H1 (cell line): ENCODE measurements at regions not wholly inside any gene's neighbourhood (a gene's known extent, or its start where the extent isn't known, plus 50 kb on each side); places are given as distances from the start of the nearest gene placed in this dataset.

ENCODE experiments used
- CTCF ChIA-PET: fragments of 300-600 bp; sonication (Branson Sonifier 250); formaldehyde crosslinking; loops from one replicate; lab custom pipeline; 2021; ENCODE audit not compliant: partially characterized antibody; lab: Charles Lee
- POLR2A ChIA-PET: fragments of 300-600 bp; sonication (Branson Sonifier 250); formaldehyde crosslinking; loops from one replicate; lab custom pipeline; 2021; ENCODE audit warnings: inconsistent platforms; ENCODE audit not compliant: partially characterized antibody; lab: Charles Lee
- DNase-seq, 2 experiments: peaks; one replicate each; pipeline versions ENCODE4 v3.0.0 to v3.0.0-alpha.2; 2010 to 2022; ENCODE audit warnings: low spot score in 2 of 2, low read depth in 1 of 2, mixed read lengths in 1 of 2
- FAIRE-seq: peaks from 2 replicates; lab custom pipeline; 2011; peaks lifted over from hg19 to GRCh38; lab: Jason Lieb, UNC
- H2AFZ ChIP-seq: 2 replicates; pipeline ENCODE4 v1.8.1; 2012; ENCODE audit warnings: low read length, inconsistent platforms
- H2AK5ac ChIP-seq: 2 replicates; pipeline ENCODE4 v1.6.1; 2013; ENCODE audit warnings: low read depth, low read length
- H2BK120ac ChIP-seq: replicated peaks from 2 replicates; pipeline ENCODE3; 2013; ENCODE audit warnings: low read depth, low read length, inconsistent platforms
- H2BK12ac ChIP-seq: 2 replicates; pipeline ENCODE4 v1.6.1; 2013; ENCODE audit warnings: low read depth, low read length
- H2BK15ac ChIP-seq: 2 replicates; pipeline ENCODE4 v1.6.1; 2013; ENCODE audit warnings: low read length
- H2BK20ac ChIP-seq: 2 replicates; pipeline ENCODE4 v1.6.1; 2013; ENCODE audit warnings: low read length
- H2BK5ac ChIP-seq: 2 replicates; pipeline ENCODE4 v1.6.1; 2013; ENCODE audit warnings: low read depth, low read length
- H3K14ac ChIP-seq: 2 replicates; pipeline ENCODE4 v1.6.1; 2013; ENCODE audit warnings: inconsistent platforms; ENCODE audit not compliant: insufficient read length
- H3K18ac ChIP-seq: 2 replicates; pipeline ENCODE4 v1.6.1; 2013; ENCODE audit warnings: low read length; ENCODE audit errors: extremely low read depth
- H3K23ac ChIP-seq: 2 replicates; pipeline ENCODE4 v1.6.1; 2013; ENCODE audit warnings: inconsistent platforms; ENCODE audit not compliant: insufficient read length
- H3K23me2 ChIP-seq: 2 replicates; pipeline ENCODE4 v1.6.1; 2013; ENCODE audit warnings: low read depth, low read length
- H3K27ac ChIP-seq: 2 replicates; pipeline ENCODE4 v1.6.1; 2011; ENCODE audit warnings: low read depth, low read length, inconsistent platforms
- H3K27me3 ChIP-seq, 4 experiments: replicated peaks in 1 of 4; 1 replicate in 1 of 4; 2 replicates in 3 of 4; pipeline versions ENCODE4 v1.6.1 to v1.8.1; 2011 to 2013; ENCODE audit warnings: low read length in 3 of 4, mild to moderate bottlenecking in 3 of 4, inconsistent platforms in 2 of 4, mixed read lengths in 2 of 4, moderate library complexity in 1 of 4; ENCODE audit not compliant: control insufficient read depth in 3 of 4, insufficient read depth in 3 of 4; ENCODE audit errors: extremely low read depth in 1 of 4
- H3K36me3 ChIP-seq, 4 experiments: 2 replicates each; pipeline versions ENCODE4 v1.6.1 to v1.8.1; 2011 to 2013; ENCODE audit warnings: mild to moderate bottlenecking in 4 of 4, low read length in 3 of 4, moderate library complexity in 2 of 4, control low read depth in 1 of 4, inconsistent platforms in 1 of 4; ENCODE audit not compliant: insufficient read depth in 4 of 4, control insufficient read depth in 2 of 4
- H3K4ac ChIP-seq: replicated peaks from 2 replicates; pipeline ENCODE3; 2013; ENCODE audit warnings: low read length, low read depth, mixed read lengths, inconsistent platforms; ENCODE audit not compliant: insufficient read length
- H3K4me1 ChIP-seq, 4 experiments: replicated peaks in 1 of 4; 1 replicate in 1 of 4; 2 replicates in 3 of 4; pipeline versions ENCODE4 v1.6.1 to v1.8.1; 2011 to 2013; ENCODE audit warnings: low read length in 3 of 4, inconsistent platforms in 2 of 4, mixed read lengths in 1 of 4; ENCODE audit not compliant: insufficient read depth in 4 of 4, control insufficient read depth in 3 of 4
- H3K4me2 ChIP-seq, 2 experiments: 2 replicates each; pipeline versions ENCODE4 v1.6.1 to v1.8.1; 2011 to 2013; ENCODE audit warnings: low read depth in 2 of 2, low read length in 2 of 2, control low read depth in 1 of 2, inconsistent platforms in 1 of 2, mild to moderate bottlenecking in 1 of 2; ENCODE audit not compliant: insufficient read depth in 1 of 2
- H3K4me3 ChIP-seq, 4 experiments: fragments of 200-600, 300-600 bp in 1 of 4; sonication (generic), shearing (Covaris generic), sonication (Bioruptor Twin) in 1 of 4; 2 replicates each; pipeline versions ENCODE4 v1.5.1 to v1.8.1; 2011 to 2016; ENCODE audit warnings: low read length in 4 of 4, low read depth in 3 of 4, control low read depth in 2 of 4, inconsistent platforms in 2 of 4, mild to moderate bottlenecking in 2 of 4, mixed read lengths in 1 of 4, moderate library complexity in 1 of 4; ENCODE audit not compliant: insufficient read depth in 2 of 4; ENCODE audit errors: extremely low read depth in 1 of 4
- H3K56ac ChIP-seq: replicated peaks from 2 replicates; pipeline ENCODE3; 2013; ENCODE audit warnings: low read depth, mild to moderate bottlenecking, mixed read lengths, low read length, inconsistent platforms; ENCODE audit not compliant: insufficient read length
- H3K79me1 ChIP-seq: 2 replicates; pipeline ENCODE4 v1.6.1; 2013; ENCODE audit warnings: low read depth, low read length, control low read depth
- H3K79me2 ChIP-seq, 2 experiments: 2 replicates each; pipeline versions ENCODE4 v1.6.1 to v1.8.1; 2012 to 2013; ENCODE audit warnings: low read length in 2 of 2, mild to moderate bottlenecking in 2 of 2, inconsistent platforms in 1 of 2; ENCODE audit not compliant: insufficient read depth in 2 of 2, control insufficient read depth in 1 of 2
- H3K9ac ChIP-seq, 4 experiments: replicated peaks in 1 of 4; 1 replicate in 1 of 4; 2 replicates in 3 of 4; pipeline versions ENCODE4 v1.6.1 to v1.8.1; 2011 to 2013; ENCODE audit warnings: low read depth in 3 of 4, low read length in 3 of 4, control low read depth in 2 of 4, mild to moderate bottlenecking in 2 of 4, moderate library complexity in 2 of 4, inconsistent platforms in 1 of 4; ENCODE audit errors: extremely low read depth in 1 of 4
- H3K9me3 ChIP-seq, 2 experiments: 2 replicates each; pipeline versions ENCODE4 v1.6.1 to v1.8.1; 2012 to 2013; ENCODE audit warnings: mild to moderate bottlenecking in 2 of 2, moderate library complexity in 2 of 2, control low read depth in 1 of 2, inconsistent platforms in 1 of 2, low read depth in 1 of 2, low read length in 1 of 2, mixed read lengths in 1 of 2; ENCODE audit not compliant: insufficient read depth in 2 of 2
- H4K20me1 ChIP-seq, 2 experiments: replicated peaks in 1 of 2; 2 replicates each; pipeline versions ENCODE3 to v1.8.1; 2011 to 2013; ENCODE audit warnings: inconsistent platforms in 2 of 2, low read length in 2 of 2, mild to moderate bottlenecking in 1 of 2; ENCODE audit not compliant: insufficient read depth in 2 of 2, control insufficient read depth in 1 of 2
- H4K5ac ChIP-seq: 2 replicates; pipeline ENCODE4 v1.6.1; 2013; ENCODE audit warnings: low read length, low read depth, mixed read lengths, inconsistent platforms; ENCODE audit not compliant: insufficient read length
- H4K8ac ChIP-seq: 2 replicates; pipeline ENCODE4 v1.8.0; 2013; ENCODE audit warnings: mild to moderate bottlenecking, moderate library complexity, low read length, inconsistent platforms; ENCODE audit not compliant: insufficient read depth; ENCODE audit errors: extremely low read depth
- H4K91ac ChIP-seq: replicated peaks from 2 replicates; pipeline ENCODE3; 2013; ENCODE audit warnings: low read length, mixed read lengths, inconsistent platforms; ENCODE audit not compliant: insufficient read length
- CBX8 ChIP-seq: fragments of 300-800, 300-1000 bp; sonication (generic); IDR thresholded peaks from 2 replicates; pipeline ENCODE4 v1.7.1; 2016; ENCODE audit warnings: low read depth, low read length, borderline replicate concordance
- CEBPB ChIP-seq: IDR thresholded peaks from 2 replicates; pipeline ENCODE4 v1.6.1; 2012; ENCODE audit warnings: low read depth, low read length
- CHD1 ChIP-seq: IDR thresholded peaks from 2 replicates; pipeline ENCODE4 v1.6.1; 2012; ENCODE audit warnings: low read depth, low read length, improper control_type of control experiment
- CREB1 ChIP-seq: IDR thresholded peaks from 2 replicates; pipeline ENCODE4 v1.6.1; 2012; ENCODE audit warnings: inconsistent platforms
- EP300 ChIP-seq, 2 experiments: IDR thresholded peaks; 1 replicate in 1 of 2; 2 replicates in 1 of 2; pipeline ENCODE4 v1.6.1; 2011 to 2012; ENCODE audit warnings: low read depth in 2 of 2, low read length in 2 of 2, mild to moderate bottlenecking in 2 of 2, borderline replicate concordance in 1 of 2, inconsistent platforms in 1 of 2, moderate library complexity in 1 of 2
- FOSL1 ChIP-seq: IDR thresholded peaks from 2 replicates; pipeline ENCODE4 v1.6.1; 2011; ENCODE audit warnings: mild to moderate bottlenecking, low read depth, low read length, moderate library complexity; ENCODE audit not compliant: insufficient read depth
- GTF2F1 ChIP-seq: IDR thresholded peaks from 2 replicates; pipeline ENCODE4 v1.6.1; 2012; ENCODE audit warnings: low read depth, low read length, improper control_type of control experiment, borderline replicate concordance
- HDAC2 ChIP-seq, 2 experiments: fragments of 300-600 bp in 1 of 2; sonication (generic) in 1 of 2; IDR thresholded peaks; 2 replicates each; pipeline ENCODE4 v1.6.1; 2011 to 2012; ENCODE audit warnings: low read depth in 2 of 2, low read length in 2 of 2, mild to moderate bottlenecking in 2 of 2, moderate library complexity in 2 of 2, borderline replicate concordance in 1 of 2, inconsistent platforms in 1 of 2
- KDM1A ChIP-seq: fragments of 200-600, 300-600 bp; sonication (generic); IDR thresholded peaks from 2 replicates; pipeline ENCODE4 v1.7.1; 2016; ENCODE audit warnings: mild to moderate bottlenecking, low read length, borderline replicate concordance
- RFX5 ChIP-seq: IDR thresholded peaks from 2 replicates; pipeline ENCODE4 v1.6.1; 2011; ENCODE audit warnings: low read depth, low read length, improper control_type of control experiment, borderline replicate concordance
- RXRA ChIP-seq: IDR thresholded peaks from 2 replicates; pipeline ENCODE4 v1.6.1; 2011; ENCODE audit warnings: low read depth, mild to moderate bottlenecking, low read length, moderate library complexity; ENCODE audit not compliant: insufficient read depth
- TAF7 ChIP-seq: optimal IDR thresholded peaks from 2 replicates; pipeline ENCODE3; 2011; ENCODE audit warnings: low read depth, mild to moderate bottlenecking, inconsistent platforms, low read length, moderate library complexity, borderline replicate concordance
- ZNF274 ChIP-seq: IDR thresholded peaks from 2 replicates; pipeline ENCODE4 v1.7.0; 2012; ENCODE audit warnings: low read length, borderline replicate concordance; ENCODE audit errors: extremely low read depth
- WGBS, 2 experiments: shearing (Covaris generic) in 1 of 2; methylation state at CpG; one replicate each; pipeline versions ENCODE4 v1.1.6 to v1.1.7; 2013 to 2015; ENCODE audit warnings: low lambda C conversion rate in 2 of 2, mixed read lengths in 2 of 2, inconsistent platforms in 1 of 2, low coverage in 1 of 2, missing lambda C conversion rate in 1 of 2; ENCODE audit not compliant: insufficient replicate concordance in 2 of 2, insufficient coverage in 1 of 2, insufficient read length in 1 of 2; ENCODE audit errors: extremely low coverage in 1 of 2, missing lambda C conversion rate in 1 of 2; 5-methylcytosine and 5-hydroxymethylcytosine counted together

DNA sequence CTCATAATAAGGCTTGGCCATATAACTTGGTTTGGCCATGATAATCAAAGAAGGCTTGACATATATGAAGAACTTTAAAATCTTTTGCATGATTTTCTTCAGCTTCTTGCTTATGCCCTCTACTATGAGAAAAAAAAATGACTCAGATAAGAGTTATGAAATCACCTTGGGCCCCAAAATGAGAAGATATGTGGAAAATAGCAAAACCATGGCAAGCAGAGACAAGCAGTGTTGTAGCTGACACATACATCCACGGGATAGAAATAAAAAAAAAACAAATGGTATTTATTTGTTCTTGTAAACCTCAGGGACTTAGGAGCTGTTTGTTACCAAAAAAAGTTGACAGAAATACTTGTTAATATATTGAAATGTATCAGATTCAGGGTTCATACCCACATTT is 614.8 kb upstream of the BCHE start:
- Histone ChIP-seq H4K20me1 (no peaks in the 10 kb centered on the region), H4K91ac (no peak overlapping the region), H3K79me2 (no peaks in the 10 kb centered on the region), H3K4ac (no peak overlapping the region), H2BK12ac (no peak overlapping the region), H2BK20ac (no peak overlapping the region), H3K9ac (no peak overlapping the region), H3K27ac (no peak overlapping the region), H3K23me2 (no peaks in the 10 kb centered on the region), H3K4me2 (no peak overlapping the region), H3K23ac (no peak overlapping the region), H3K79me1 (no peaks in the 10 kb centered on the region), H3K4me1 (no peaks in the 10 kb centered on the region), H3K14ac (no peak overlapping the region), H2AK5ac (no peak overlapping the region), H2AFZ (no peak overlapping the region), H3K4me3 (no peak overlapping the region), H3K9me3 (no peaks in the 10 kb centered on the region), H4K5ac (no peak overlapping the region), H2BK120ac (no peak overlapping the region), H4K8ac (no peak overlapping the region), H3K27me3 (no peaks in the 10 kb centered on the region), H3K36me3 (no peaks in the 10 kb centered on the region), H3K18ac (no peak overlapping the region), H3K56ac (no peak overlapping the region), H2BK15ac (no peak overlapping the region), H2BK5ac (no peak overlapping the region)
- POLR2A ChIA-PET: no interaction called here
- CTCF ChIA-PET: no interaction called here
- DNase-seq (no peak), FAIRE-seq (no peak)
- 92% methylated on average over 1 of the region's 1 CpG; no CpG with 5 or more reads in 1 of the 2 experiments for WGBS, 2 experiments
- TF ChIP-seq TAF7: no peak
- TF ChIP-seq CHD1: no peak
- TF ChIP-seq HDAC2 (IDR thresholded peaks at IDR 0.05; ENCODE audit: borderline replicate concordance in 1 of 2, low read depth in 2 of 2, low read length in 2 of 2): no peak
- TF ChIP-seq CBX8: no peak
- no peak for TF ChIP-seq ZNF274
- no peak for TF ChIP-seq RFX5
- TF ChIP-seq CREB1: no peak
- no peak for TF ChIP-seq GTF2F1
- TF ChIP-seq CEBPB: no peak
- no peak for TF ChIP-seq KDM1A
- TF ChIP-seq RXRA: no peak
- TF ChIP-seq FOSL1: no peak
- no peak for TF ChIP-seq EP300 (IDR thresholded peaks at IDR 0.05; ENCODE audit: borderline replicate concordance in 1 of 2, low read depth in 2 of 2, low read length in 2 of 2)
